OCI-LY7 (cell line): ENCODE measurements at regions not wholly inside any gene's neighbourhood (a gene's known extent, or its start where the extent isn't known, plus 50 kb on each side); places are given as distances from the start of the nearest gene placed in this dataset.

ENCODE experiments used
- BruUV-seq: library from RNA; stranded (reverse); fragments of 400-500 nt; replicated peaks from 2 replicates; lab custom pipeline; 2021; lab: Mats Ljungman, UMichigan
- CTCF ChIA-PET: fragments of 300-600 bp; sonication (Branson Sonifier 250); formaldehyde crosslinking; loops from one replicate; lab custom pipeline; 2022; ENCODE audit warnings: antibody characterized with exemption; ENCODE audit not compliant: unreplicated experiment; lab: Charles Lee
- POLR2A ChIA-PET: fragments of 300-600 bp; sonication (Branson Sonifier 250); formaldehyde crosslinking; loops from one replicate; lab custom pipeline; 2022; ENCODE audit warnings: antibody characterized with exemption; lab: Charles Lee
- DNase-seq: peaks from one replicate; pipeline ENCODE4 v3.0.0-alpha.2; 2015; ENCODE audit warnings: low spot score
- H2AFZ ChIP-seq: fragments of 200-600 bp; sonication (generic), shearing (Covaris generic); 2 replicates; pipeline ENCODE4 v1.6.1; 2014; ENCODE audit warnings: mild to moderate bottlenecking, antibody characterized with exemption, low read length, moderate library complexity
- H3K27ac ChIP-seq: fragments of 200-600 bp; sonication (generic); 2 replicates; pipeline ENCODE4 v1.5.1; 2014; ENCODE audit warnings: mixed run types, low read depth, mild to moderate bottlenecking, moderate library complexity, low read length, inconsistent platforms; ENCODE audit not compliant: poor library complexity, severe bottlenecking
- H3K36me3 ChIP-seq: fragments of 200-600 bp; sonication (generic); 2 replicates; pipeline ENCODE4 v1.6.1; 2014; ENCODE audit warnings: mild to moderate bottlenecking, antibody characterized with exemption, low read length, moderate library complexity, mixed read lengths; ENCODE audit not compliant: insufficient read depth
- H3K4me1 ChIP-seq: fragments of 200-600 bp; sonication (generic); 2 replicates; pipeline ENCODE4 v1.5.1; 2014; ENCODE audit warnings: mild to moderate bottlenecking, low read length; ENCODE audit not compliant: insufficient read depth, poor library complexity, severe bottlenecking
- H3K4me2 ChIP-seq: fragments of 200-600 bp; sonication (generic); 2 replicates; pipeline ENCODE4 v1.6.1; 2014; ENCODE audit warnings: mild to moderate bottlenecking, low read length
- H3K4me3 ChIP-seq: fragments of 200-600 bp; sonication (generic); 2 replicates; pipeline ENCODE4 v1.5.1; 2014; ENCODE audit warnings: mild to moderate bottlenecking, low read depth, low read length; ENCODE audit not compliant: poor library complexity, severe bottlenecking
- H3K79me2 ChIP-seq: fragments of 200-600 bp; sonication (generic); 2 replicates; pipeline ENCODE4 v1.6.1; 2016; ENCODE audit warnings: low read depth, mild to moderate bottlenecking, low read length, moderate library complexity, mixed read lengths; ENCODE audit not compliant: insufficient read depth
- H3K9me2 ChIP-seq: fragments of 200-600 bp; sonication (generic); 2 replicates; pipeline ENCODE4 v1.6.1; 2016; ENCODE audit warnings: mild to moderate bottlenecking, low read length, mixed read lengths; ENCODE audit not compliant: insufficient read depth
- H3K9me3 ChIP-seq: fragments of 200-600 bp; sonication (generic); 2 replicates; pipeline ENCODE4 v1.6.1; 2014; ENCODE audit warnings: mild to moderate bottlenecking, mixed run types, low read length, mixed read lengths
- H4K20me1 ChIP-seq: fragments of 200-600 bp; sonication (generic); 2 replicates; pipeline ENCODE4 v1.6.1; 2014; ENCODE audit warnings: mild to moderate bottlenecking, antibody characterized with exemption, low read length, moderate library complexity, mixed read lengths; ENCODE audit not compliant: insufficient read depth
- CTCF ChIP-seq: fragments of 200-600 bp; sonication (generic); conservative IDR thresholded peaks from 2 replicates; pipeline ENCODE4 v1.5.1; 2014; ENCODE audit warnings: mild to moderate bottlenecking, antibody characterized with exemption, low read length, moderate library complexity, mixed read lengths
- EZH2phosphoT487 ChIP-seq: fragments of 200-600 bp; sonication (generic); IDR thresholded peaks from 2 replicates; pipeline ENCODE4 v1.6.1; 2018; ENCODE audit warnings: low read depth, borderline replicate concordance, mild to moderate bottlenecking, mixed run types, antibody characterized with exemption, low read length, moderate library complexity, mixed read lengths
- intact Hi-C: fragments of 100-400 bp; cut with micrococcal nuclease; formaldehyde crosslinking; loops from one replicate; pipeline ENCODE4 v1.10.0; 2022; ENCODE audit not compliant: unreplicated experiment

GRCh38 chr2:21194147-21194546 lies 70.4 kb downstream of the TDRD15 start:
- TF ChIP-seq CTCF (no peak), EZH2phosphoT487 (no peak)
- H3K9me2 ChIP-seq = no peaks in the 10 kb centered on the region
- no TSS peak for BruUV-seq
- CTCF ChIA-PET = no interaction called here
- no peaks in the 10 kb centered on the region for H3K9me3 ChIP-seq
- no peak overlapping the region for H2AFZ ChIP-seq
- H3K79me2 ChIP-seq = no peaks in the 10 kb centered on the region
- no peaks in the 10 kb centered on the region for H4K20me1 ChIP-seq
- intact Hi-C loops = no loop called here
- no peak overlapping the region for H3K27ac ChIP-seq
- H3K4me2 ChIP-seq = no peak overlapping the region
- H3K36me3 ChIP-seq = no peaks in the 10 kb centered on the region
- H3K4me1 ChIP-seq = no peaks in the 10 kb centered on the region
- DNase-seq = no peak
- no peak overlapping the region for H3K4me3 ChIP-seq
- POLR2A ChIA-PET = interaction anchor here (0.6 to 0.7 kb wide), 2 partner anchors 329 to 445 kb away, joined by 3 read pairs; no protein-coding TSS in a partner anchor

GRCh38 chr2:21194858-21195271 lies 71.1 kb downstream of the TDRD15 start:
- H3K27ac ChIP-seq = no peak overlapping the region
- H3K4me1 ChIP-seq = no peaks in the 10 kb centered on the region
- no peak for DNase-seq
- no peak overlapping the region for H2AFZ ChIP-seq
- H4K20me1 ChIP-seq = no peaks in the 10 kb centered on the region
- H3K9me2 ChIP-seq = no peaks in the 10 kb centered on the region
- POLR2A ChIA-PET = interaction anchor here (0.6 to 0.7 kb wide), 2 partner anchors 330 to 445 kb away, joined by 3 read pairs; no protein-coding TSS in a partner anchor
- H3K4me2 ChIP-seq = no peak overlapping the region
- H3K79me2 ChIP-seq = no peaks in the 10 kb centered on the region
- no peaks in the 10 kb centered on the region for H3K9me3 ChIP-seq
- no peaks in the 10 kb centered on the region for H3K36me3 ChIP-seq
- CTCF ChIA-PET = no interaction called here
- intact Hi-C loops = no loop called here
- no TSS peak for BruUV-seq
- no peak overlapping the region for H3K4me3 ChIP-seq
- TF ChIP-seq CTCF (no peak), EZH2phosphoT487 (no peak)

GRCh38 chr2:21195326-21195725 lies 71.6 kb downstream of the TDRD15 start:
- POLR2A ChIA-PET = no interaction called here
- no TSS peak for BruUV-seq
- Histone ChIP-seq H3K36me3 (no peaks in the 10 kb centered on the region), H3K9me3 (no peaks in the 10 kb centered on the region), H3K4me3 (no peak overlapping the region), H3K4me1 (no peaks in the 10 kb centered on the region), H4K20me1 (no peaks in the 10 kb centered on the region), H3K4me2 (no peak overlapping the region), H3K27ac (no peak overlapping the region), H2AFZ (no peak overlapping the region), H3K79me2 (no peaks in the 10 kb centered on the region), H3K9me2 (no peaks in the 10 kb centered on the region)
- TF ChIP-seq CTCF = no peak
- TF ChIP-seq EZH2phosphoT487 = no peak
- CTCF ChIA-PET = no interaction called here
- DNase-seq = no peak
- intact Hi-C loops = no loop called here
